GM18951 (cell line): ENCODE measurements at regions not wholly inside any gene's neighbourhood (a gene's known extent, or its start where the extent isn't known, plus 50 kb on each side); places are given as distances from the start of the nearest gene placed in this dataset.

Source experiments
- POLR2A ChIP-seq: IDR thresholded peaks from 4 replicates; pipeline ENCODE4 v1.6.1; 2011; ENCODE audit warnings: mild to moderate bottlenecking; ENCODE audit not compliant: insufficient read length, insufficient read depth; ENCODE audit errors: extremely low read depth
- in situ Hi-C: fragments of 300-500 bp; cut with MboI; formaldehyde crosslinking; loops from one replicate; pipeline ENCODE4 v1.12.0; 2022; ENCODE audit warnings: low sequenced_read_pairs, mixed read lengths, inconsistent platforms; ENCODE audit not compliant: unreplicated experiment

DNA sequence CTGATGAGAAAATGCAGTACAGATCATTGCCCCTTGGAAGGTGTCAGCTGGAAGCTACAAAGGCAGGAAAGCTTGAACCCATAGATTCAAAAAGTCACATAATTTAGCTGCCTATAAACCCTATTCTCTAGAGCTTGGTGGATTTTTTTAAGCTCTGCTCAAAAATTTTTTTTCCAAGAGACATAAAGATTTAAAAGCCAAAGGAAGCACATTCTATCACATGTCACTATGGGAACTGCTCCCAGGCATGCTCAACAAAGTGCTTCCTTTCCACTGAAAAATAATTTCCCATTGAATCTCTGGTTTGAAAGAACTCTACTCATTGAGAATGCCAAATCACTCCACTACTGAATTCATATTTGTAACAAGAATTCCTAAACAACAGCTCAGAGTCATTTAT, 419.8 kb downstream of the CETN3 start:
- in situ Hi-C loops: no loop called here
- no peak for TF ChIP-seq POLR2A

DNA sequence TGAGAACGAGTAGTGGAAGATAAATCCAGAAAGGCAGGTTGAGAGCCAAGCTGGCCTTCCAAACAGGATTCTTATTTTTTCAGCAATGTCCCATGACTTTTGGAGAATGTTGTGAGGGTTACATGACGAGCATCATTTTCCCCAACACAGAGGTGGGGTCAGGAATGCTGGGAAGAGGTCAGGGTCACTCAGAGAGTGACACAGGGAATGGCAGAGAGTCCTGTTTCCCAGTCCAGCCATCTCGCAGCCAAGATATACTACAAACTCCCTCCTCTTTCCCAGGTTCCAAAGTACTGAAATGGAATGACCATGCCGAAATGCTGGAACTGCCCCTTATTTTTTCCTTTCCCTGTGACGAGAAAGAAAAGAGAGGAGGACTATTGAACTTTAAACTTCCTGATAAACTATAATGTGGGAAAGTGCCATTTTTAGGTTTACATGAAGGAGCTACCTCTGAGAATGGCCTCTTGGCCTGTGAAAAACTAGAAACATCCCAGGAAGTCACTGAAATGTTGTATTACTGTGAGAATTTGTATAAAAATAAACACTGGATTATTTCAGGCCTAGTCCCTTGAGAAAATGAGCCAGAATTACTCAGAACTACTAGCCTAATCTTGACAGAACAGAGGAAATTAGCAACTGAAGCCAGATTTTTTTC, 420.4 kb downstream of the CETN3 start:
- no peak for TF ChIP-seq POLR2A
- in situ Hi-C loops: no loop called here

DNA sequence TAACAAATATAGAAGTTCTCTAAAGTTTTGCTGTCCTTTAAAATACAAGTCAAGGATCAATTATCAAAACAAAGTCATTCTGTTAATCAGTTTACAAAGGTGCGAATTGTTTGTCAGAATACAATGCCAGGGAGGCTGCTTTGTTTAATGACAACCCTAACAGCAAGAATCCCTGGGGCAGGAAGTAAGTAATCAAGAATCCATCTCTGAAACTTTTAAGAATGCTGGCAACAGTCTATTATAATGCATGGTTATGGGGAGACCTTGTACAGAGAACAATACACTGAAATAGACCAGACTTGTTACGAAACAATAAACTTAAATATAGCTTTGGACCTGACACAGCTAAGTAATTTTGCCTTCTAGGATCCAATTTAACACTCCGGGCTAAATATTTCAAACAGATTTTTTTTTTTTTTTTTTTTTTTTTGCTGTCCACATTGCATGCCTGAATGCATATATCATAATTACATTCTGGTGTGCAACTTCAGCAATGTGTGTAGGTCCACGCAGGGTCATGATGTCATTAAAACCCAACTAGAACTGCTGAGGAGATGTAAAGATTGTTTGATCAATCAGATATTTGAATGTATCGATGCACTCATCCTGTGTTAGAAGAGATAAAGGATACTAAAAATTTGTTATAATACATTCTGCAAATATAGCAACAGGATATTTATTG, 421.3 kb downstream of the CETN3 start:
- no peak for TF ChIP-seq POLR2A

DNA sequence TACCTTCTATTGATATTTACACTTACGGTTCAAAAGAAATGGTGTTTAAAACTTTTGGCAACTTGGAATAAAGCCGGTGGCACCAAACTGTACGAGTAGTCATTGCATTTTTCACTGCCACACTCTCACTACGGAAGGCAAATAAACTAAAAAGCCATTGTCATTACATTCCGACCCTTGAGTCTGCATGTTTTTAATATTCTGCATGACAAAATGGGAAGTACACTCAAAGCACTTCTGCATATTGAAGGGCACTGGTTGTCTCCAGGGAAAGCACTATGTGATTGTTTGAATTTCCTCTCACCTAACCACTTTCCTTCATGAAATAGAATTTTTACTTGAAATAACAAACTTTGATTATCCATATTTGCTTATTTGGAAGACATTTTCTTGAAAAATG, 426.3 kb downstream of the CETN3 start:
- in situ Hi-C loops: no loop called here
- no peak for TF ChIP-seq POLR2A

More for the DNA sequence above, 421.3 kb downstream of the CETN3 start:
- in situ Hi-C loops: no loop called here

DNA sequence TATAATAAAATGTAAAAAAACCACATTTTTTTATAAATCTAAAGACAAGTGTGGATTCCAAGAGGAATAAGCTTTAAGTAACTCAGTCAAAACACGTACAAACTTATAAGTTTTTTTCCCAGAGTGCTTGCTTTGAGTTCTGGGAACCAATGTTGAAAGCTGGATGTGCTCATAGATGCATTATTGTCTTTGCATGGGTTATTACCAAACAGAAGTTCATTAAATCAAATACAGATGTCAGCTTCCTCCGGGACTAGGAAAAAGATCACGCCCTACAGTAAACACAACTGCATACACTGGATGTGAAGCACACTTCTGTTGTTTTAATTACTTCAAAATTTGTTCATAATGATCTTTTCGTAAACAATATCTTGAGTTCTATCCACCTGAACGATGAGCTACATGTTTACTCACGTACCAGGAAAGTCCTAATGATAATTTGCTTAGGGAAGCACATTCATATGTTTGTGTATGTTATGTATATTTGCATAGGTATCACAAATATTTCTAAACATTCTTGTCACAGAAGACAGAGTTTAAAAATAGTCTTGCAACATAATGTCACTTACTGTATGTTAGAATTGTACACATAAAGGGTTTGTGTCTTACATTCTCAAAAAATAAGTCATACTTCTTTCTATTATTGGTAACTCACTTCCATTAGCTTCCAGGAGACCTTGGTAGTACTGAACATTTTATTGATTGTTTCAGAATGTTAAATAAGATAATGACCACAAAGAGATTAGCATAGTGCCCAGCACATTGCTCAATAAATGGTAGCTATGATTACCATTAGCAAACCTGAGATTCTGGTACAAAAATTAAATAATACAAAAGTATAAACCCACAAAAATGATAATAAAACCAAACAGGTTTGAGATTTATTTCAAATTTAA, 427.4 kb downstream of the CETN3 start:
- in situ Hi-C loops: no loop called here
- TF ChIP-seq POLR2A: no peak

DNA sequence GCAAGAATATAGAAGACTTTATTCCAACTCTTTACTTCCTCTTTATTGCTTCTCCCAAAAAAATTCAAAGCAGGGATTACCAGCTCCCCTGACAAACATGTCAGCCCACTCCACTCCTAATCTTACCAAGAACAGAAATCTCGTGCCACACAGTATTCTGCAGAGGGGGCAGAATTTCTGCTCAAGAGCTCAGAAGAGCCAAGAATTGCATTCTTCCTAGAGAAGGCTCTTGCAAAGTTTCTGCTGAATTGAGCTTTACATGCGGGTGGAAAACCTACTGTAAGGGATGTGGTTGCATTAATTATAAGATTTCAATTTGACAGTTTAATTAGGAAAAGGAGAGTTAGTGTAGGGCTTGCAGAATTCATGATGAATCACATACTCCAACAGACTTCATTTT, 428.5 kb downstream of the CETN3 start:
- in situ Hi-C loops: no loop called here

DNA sequence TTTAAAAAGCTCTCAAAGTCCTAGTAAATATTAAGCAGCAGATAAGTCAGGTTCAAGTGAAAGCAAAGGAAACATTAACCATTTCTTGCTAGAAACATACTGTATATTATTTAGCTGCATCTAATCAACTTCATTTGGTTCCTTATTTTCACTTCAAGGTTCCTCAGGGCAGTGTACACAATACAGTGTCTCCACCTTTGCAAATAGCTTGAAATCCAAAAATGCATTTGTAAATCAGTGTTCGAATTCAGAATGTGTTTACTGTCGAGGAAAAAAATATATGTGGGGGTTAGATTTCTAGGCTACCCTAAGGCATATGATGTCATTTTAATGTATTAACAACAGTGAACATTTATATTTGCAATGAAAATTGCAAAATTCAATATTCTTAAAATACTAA, 436.0 kb downstream of the CETN3 start:
- in situ Hi-C loops: no loop called here
- TF ChIP-seq POLR2A: no peak

More for the DNA sequence above, 428.5 kb downstream of the CETN3 start:
- no peak for TF ChIP-seq POLR2A

DNA sequence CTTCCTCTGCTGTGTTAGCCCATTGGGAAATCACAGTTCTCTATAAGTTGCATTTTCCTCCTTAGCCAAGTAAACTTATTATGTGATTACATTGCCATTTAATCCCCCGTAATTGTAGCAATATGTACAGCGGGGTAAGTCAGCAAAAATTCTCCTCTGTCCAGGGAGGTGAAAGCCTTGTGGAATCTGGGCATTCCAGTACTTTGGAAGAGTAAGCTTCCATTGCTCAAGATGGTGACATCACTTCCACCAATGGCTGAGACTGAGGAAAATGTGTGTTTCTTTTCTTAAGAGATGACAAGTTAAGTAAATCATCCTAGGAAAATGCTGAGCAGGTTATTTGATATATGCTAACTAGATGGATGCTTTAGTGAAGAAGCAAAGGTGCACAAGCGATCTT, 436.7 kb downstream of the CETN3 start:
- TF ChIP-seq POLR2A: no peak
- in situ Hi-C loops: no loop called here

DNA sequence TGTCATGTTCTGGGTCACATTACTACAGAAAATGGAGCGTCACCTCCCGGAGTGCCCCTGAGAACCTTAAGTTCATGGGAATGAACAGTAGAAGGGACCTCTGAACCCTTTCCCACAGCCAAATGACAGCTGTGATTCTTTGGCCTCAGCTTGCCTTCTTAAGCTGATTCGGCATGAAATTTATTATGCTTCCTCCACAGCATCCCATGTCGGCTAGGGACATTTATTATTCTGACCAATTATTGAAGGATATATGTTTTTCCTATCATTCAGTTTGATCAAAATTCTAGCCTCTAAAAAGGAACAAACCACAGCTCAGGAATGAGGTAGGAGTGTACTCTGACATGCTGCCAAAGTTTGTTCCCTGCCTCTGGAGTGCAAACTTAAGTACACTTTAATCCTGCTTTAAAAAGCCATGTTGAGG, 440.6 kb downstream of the CETN3 start:
- TF ChIP-seq POLR2A: no peak
- in situ Hi-C loops: no loop called here

DNA sequence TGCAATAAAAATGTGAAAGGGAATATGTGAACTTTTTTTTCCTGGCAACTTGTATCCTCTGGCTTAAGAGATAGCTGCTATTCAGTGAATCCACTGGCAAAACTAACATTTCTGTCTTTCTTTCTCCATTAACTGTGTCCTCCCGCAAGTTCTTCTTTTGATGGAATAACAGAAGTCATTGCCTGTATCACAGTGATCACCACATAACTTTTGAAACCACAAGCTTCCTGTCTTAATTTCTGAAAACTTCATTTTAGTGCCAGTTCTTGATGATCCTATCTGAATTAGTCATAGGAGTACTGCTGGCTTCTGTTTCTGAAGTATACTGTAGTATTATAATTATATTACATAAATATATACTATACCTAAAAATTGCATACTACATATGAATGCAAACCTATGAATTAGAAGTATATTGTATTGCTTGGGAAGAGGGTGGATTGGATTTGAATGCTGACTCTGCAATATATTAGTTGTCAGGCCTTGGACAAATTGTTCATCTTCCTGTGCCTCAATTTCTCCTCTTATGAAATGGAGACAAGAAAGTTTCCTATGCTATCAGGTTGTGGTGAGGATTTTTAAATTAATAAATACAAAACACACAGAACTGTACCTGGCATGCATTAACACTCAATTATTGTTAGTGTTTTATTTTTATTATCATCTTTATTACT, 441.6 kb downstream of the CETN3 start:
- in situ Hi-C loops: no loop called here
- no peak for TF ChIP-seq POLR2A

DNA sequence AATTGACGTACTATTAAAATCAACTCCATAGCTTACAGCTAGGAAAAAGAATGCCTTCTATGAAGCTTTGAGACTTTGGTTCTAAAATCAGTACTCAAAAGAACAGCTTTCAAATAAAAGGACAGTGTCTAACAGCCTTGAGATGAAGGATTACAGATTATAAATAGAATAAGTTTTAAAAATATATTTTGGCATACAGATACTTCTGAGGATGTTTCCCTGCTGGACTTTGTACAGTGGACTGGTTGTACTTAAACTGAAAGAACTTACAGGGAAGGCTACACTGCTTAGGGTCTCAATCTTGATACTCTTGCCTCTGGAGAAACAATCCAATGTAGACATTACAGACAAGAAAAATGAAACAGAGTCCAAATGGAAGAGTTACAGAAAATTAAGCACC, 452.7 kb downstream of the CETN3 start:
- TF ChIP-seq POLR2A: no peak
- in situ Hi-C loops: no loop called here

DNA sequence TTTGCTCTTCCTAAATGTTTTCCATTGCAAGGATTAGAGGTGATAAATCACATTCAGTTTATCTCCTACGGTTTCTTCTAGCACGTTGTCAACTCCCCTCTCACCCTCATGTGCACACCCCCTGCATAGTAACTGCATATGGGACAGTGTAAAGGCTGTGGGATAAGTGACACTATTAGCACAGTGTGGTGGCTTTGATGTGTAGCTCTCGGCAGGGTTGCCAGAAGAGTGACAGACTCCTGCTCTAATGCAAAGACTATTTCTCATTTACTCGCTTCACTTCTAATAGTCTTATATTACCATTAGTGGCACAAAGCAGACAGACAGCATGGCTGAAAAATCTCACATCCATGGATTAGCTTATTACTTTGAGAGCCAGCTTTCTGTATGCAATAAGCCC, 454.6 kb downstream of the CETN3 start:
- no peak for TF ChIP-seq POLR2A
- in situ Hi-C loops: no loop called here

DNA sequence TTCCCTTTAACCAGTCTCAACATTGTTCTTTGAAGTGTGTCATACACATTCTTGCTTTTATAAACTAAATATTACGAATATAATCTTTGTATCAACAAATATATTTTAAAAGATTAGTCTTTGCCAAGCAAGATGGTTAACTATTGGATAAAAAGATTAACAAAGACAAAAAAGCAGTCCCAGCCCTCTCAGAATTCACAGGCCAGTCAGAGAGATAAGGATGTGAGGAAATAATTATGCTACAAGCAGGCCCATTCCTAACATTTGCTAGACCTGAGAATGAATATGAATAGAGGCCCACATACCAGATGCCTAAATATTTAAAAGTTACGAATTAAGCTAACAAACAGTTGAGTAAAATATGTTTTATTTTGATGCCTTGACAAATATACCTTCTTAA, 457.7 kb downstream of the CETN3 start:
- in situ Hi-C loops: no loop called here

More for the DNA sequence above, 457.7 kb downstream of the CETN3 start:
- no peak for TF ChIP-seq POLR2A
